ENCODE measurements at regions not wholly inside any gene's neighbourhood (a gene's known extent, or its start where the extent isn't known, plus 50 kb on each side); places are given as distances from the start of the nearest gene placed in this dataset.
A peak's percentile ranks its signal among the peaks of the same experiment; 100 is the strongest.

DNA sequence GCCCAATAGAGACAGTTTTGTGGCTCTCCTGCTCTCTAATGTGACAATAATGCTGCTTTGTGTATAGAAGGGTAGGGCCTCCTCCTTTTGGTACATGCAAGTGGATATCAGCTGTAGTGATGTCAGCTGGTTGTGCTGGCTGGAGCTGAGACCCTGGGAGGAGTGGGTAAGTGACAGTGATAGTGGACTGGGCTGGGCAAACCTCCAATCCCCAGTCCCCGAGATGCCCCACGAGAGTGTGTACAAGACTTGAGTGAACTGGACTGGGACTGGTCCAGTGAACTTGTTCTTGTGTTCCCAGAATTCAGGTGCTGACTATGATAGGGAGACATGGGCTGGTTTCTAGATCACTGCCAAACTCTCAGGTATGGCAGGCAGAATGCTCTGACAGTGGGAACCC, 583.6 kb upstream of the PCDH10 start:
- intact Hi-C loops (cut with DNase I): no loop called here
- Histone ChIP-seq H3K27ac (no peak overlapping the region), H3K27me3 (no peaks in the 10 kb centered on the region), H3K4me3 (no peak overlapping the region), H3K4me1 (no peaks in the 10 kb centered on the region), H3K36me3 (no peaks in the 10 kb centered on the region), H3K9me3 (no peaks in the 10 kb centered on the region)
- DNase-seq (ENCODE audit: extremely low spot score in 2 of 2): peak in 1 of 2 donors; percentile 76
- TF ChIP-seq, protein P1, sequence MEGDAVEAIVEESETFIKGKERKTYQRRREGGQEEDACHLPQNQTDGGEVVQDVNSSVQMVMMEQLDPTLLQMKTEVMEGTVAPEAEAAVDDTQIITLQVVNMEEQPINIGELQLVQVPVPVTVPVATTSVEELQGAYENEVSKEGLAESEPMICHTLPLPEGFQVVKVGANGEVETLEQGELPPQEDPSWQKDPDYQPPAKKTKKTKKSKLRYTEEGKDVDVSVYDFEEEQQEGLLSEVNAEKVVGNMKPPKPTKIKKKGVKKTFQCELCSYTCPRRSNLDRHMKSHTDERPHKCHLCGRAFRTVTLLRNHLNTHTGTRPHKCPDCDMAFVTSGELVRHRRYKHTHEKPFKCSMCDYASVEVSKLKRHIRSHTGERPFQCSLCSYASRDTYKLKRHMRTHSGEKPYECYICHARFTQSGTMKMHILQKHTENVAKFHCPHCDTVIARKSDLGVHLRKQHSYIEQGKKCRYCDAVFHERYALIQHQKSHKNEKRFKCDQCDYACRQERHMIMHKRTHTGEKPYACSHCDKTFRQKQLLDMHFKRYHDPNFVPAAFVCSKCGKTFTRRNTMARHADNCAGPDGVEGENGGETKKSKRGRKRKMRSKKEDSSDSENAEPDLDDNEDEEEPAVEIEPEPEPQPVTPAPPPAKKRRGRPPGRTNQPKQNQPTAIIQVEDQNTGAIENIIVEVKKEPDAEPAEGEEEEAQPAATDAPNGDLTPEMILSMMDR (IDR thresholded peaks at IDR 0.05): no peak
- TF ChIP-seq POLR2AphosphoS5 (IDR thresholded peaks at IDR 0.05; ENCODE audit: insufficient read depth in 1 of 2, low read depth in 1 of 2) (no peak), POLR2A (IDR thresholded peaks at IDR 0.05) (no peak)

DNA sequence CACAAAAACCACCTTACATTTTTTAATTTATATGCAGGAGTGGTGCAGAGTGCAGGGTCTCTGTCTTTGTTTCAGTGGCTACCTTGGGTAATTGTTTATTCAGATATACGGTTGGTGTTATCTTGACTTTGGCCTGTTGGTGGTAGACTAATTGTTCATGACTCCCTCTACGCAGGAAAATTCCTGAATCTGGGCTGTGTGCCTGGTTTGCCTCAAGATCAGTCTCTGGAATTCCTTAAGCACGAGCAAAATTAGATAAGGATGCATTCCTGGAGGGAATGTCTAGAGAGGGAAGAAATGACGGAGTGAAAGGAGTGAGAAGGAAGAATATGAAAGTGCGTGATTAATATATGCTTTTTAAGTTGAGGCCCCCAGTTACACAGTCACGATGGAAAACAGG, 576.9 kb upstream of the PCDH10 start:
- no peaks in the 10 kb centered on the region for H3K36me3 ChIP-seq
- TF ChIP-seq, protein P1 (IDR thresholded peaks at IDR 0.05): no peak
- TF ChIP-seq POLR2AphosphoS5 (IDR thresholded peaks at IDR 0.05; ENCODE audit: insufficient read depth in 1 of 2, low read depth in 1 of 2) (no peak), POLR2A (IDR thresholded peaks at IDR 0.05) (no peak)
- intact Hi-C loops (cut with DNase I): no loop called here

DNA sequence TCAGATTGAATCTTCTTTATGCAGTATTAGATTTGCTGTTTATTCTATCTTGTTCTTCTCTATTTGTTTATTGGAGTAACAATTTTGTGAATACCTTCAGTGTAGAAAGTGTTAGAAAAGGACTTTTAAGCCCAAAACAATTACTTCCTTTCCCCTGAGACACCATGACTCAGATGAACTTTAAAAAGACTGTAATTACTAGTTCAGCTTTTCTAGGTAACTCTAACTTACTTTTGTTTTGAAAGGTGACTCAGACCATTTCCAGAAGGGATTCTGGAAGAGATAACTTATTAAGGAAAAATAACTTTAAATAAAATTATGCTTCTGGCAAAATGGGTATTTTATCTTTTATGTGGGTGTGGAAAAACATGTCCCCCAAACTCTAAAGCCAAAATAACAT, 561.5 kb upstream of the PCDH10 start:
- TF ChIP-seq, protein P1 (IDR thresholded peaks at IDR 0.05): no peak
- TF ChIP-seq POLR2AphosphoS5 (IDR thresholded peaks at IDR 0.05; ENCODE audit: insufficient read depth in 1 of 2, low read depth in 1 of 2) (no peak), POLR2A (IDR thresholded peaks at IDR 0.05) (no peak)
- no peaks in the 10 kb centered on the region for H3K4me1 ChIP-seq
- intact Hi-C loops (cut with DNase I): no loop called here

More for the DNA sequence above, 576.9 kb upstream of the PCDH10 start:
- Histone ChIP-seq H3K4me1 (no peaks in the 10 kb centered on the region), H3K27ac (no peak overlapping the region), H3K9me3 (no peaks in the 10 kb centered on the region), H3K4me3 (no peak overlapping the region), H3K27me3 (no peaks in the 10 kb centered on the region)
- DNase-seq (ENCODE audit: extremely low spot score in 2 of 2): no peak

DNA sequence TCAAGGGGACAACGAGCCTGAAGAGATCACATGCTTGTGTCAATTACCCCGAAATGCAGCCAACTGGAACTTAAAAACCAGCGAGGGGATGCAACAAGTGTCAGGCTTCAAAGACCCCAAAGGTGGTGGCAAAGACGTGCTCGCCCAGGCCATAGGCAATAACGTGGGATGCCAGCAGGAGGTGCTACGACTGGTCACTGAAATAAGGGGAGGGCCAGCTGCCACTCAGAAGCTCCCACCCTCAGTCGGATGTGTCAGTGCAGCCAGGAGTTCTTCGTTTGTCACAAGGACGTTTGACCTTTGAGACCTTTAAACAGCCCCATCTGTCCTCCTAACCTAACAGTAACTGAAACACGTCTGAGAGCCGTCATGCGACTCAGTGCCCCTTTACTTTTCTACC, 556.8 kb upstream of the PCDH10 start:
- H3K27me3 ChIP-seq: no peaks in the 10 kb centered on the region
- no peak for DNase-seq (ENCODE audit: extremely low spot score in 2 of 2)
- H3K4me3 ChIP-seq: no peak overlapping the region
- no peaks in the 10 kb centered on the region for H3K9me3 ChIP-seq
- no peaks in the 10 kb centered on the region for H3K36me3 ChIP-seq
- intact Hi-C loops (cut with DNase I): no loop called here
- H3K4me1 ChIP-seq: no peaks in the 10 kb centered on the region
- no peak for TF ChIP-seq POLR2AphosphoS5 (IDR thresholded peaks at IDR 0.05; ENCODE audit: insufficient read depth in 1 of 2, low read depth in 1 of 2)
- TF ChIP-seq, protein P1 (IDR thresholded peaks at IDR 0.05): no peak
- no peak for TF ChIP-seq POLR2A (IDR thresholded peaks at IDR 0.05)
- no peak overlapping the region for H3K27ac ChIP-seq

More for the DNA sequence above, 561.5 kb upstream of the PCDH10 start:
- no peak overlapping the region for H3K27ac ChIP-seq
- H3K27me3 ChIP-seq: no peaks in the 10 kb centered on the region
- H3K4me3 ChIP-seq: no peak overlapping the region
- H3K9me3 ChIP-seq: no peaks in the 10 kb centered on the region
- no peak for DNase-seq (ENCODE audit: extremely low spot score in 2 of 2)
- no peaks in the 10 kb centered on the region for H3K36me3 ChIP-seq

DNA sequence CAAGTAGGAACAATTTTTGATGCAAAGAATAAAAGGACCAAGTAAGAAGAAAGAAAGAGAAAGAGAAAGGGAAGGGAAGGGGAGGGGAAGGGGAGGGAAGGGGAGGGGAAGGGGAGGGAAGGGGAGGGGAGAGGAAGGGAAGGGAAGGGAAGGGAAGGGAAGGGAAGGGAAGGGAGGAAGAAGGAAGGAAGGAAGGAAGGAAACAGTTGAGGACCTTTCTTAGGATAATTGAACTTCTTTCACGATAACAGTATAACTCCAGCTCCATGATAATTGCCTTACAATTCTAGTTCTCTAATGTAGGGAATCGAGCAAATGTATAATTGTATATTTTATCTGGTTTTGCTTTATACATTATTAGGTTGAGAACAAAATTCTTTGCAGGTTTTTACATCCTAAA, 556.2 kb upstream of the PCDH10 start:
- DNase-seq (ENCODE audit: extremely low spot score in 2 of 2): no peak
- Histone ChIP-seq H3K4me1 (no peaks in the 10 kb centered on the region), H3K27me3 (no peaks in the 10 kb centered on the region), H3K4me3 (no peak overlapping the region), H3K36me3 (no peaks in the 10 kb centered on the region), H3K9me3 (no peaks in the 10 kb centered on the region), H3K27ac (no peak overlapping the region)
- intact Hi-C loops (cut with DNase I): no loop called here
- TF ChIP-seq, protein P1 (IDR thresholded peaks at IDR 0.05): no peak
- no peak for TF ChIP-seq POLR2AphosphoS5 (IDR thresholded peaks at IDR 0.05; ENCODE audit: insufficient read depth in 1 of 2, low read depth in 1 of 2)
- no peak for TF ChIP-seq POLR2A (IDR thresholded peaks at IDR 0.05)
